Calu3 (cell line): ENCODE measurements at regions not wholly inside any gene's neighbourhood (a gene's known extent, or its start where the extent isn't known, plus 50 kb on each side); places are given as distances from the start of the nearest gene placed in this dataset.

Experiments used
- BruUV-seq: library from RNA; stranded (reverse); fragments of 400-500 nt; replicated peaks from 2 replicates; lab custom pipeline; 2021; lab: Mats Ljungman, UMichigan
- CTCF ChIA-PET: fragments of 300-600 bp; sonication (Branson Sonifier 250); formaldehyde crosslinking; loops from one replicate; lab custom pipeline; 2022; ENCODE audit warnings: antibody characterized with exemption; lab: Charles Lee
- DNase-seq: peaks from one replicate; pipeline ENCODE4 v3.0.0; 2022
- H3K27ac Mint-ChIP-seq: one replicate; pipeline ENCODE4 v1.8.0; 2022; ENCODE audit warnings: mixed read lengths; ENCODE audit not compliant: unreplicated experiment
- H3K27me3 Mint-ChIP-seq: one replicate; pipeline ENCODE4 v1.8.0; 2022; ENCODE audit warnings: mixed read lengths; ENCODE audit not compliant: unreplicated experiment
- H3K36me3 Mint-ChIP-seq: one replicate; pipeline ENCODE4 v1.8.0; 2022; ENCODE audit warnings: mild to moderate bottlenecking, moderate library complexity, mixed read lengths; ENCODE audit not compliant: insufficient read depth, unreplicated experiment
- H3K4me1 Mint-ChIP-seq: one replicate; pipeline ENCODE4 v1.8.0; 2022; ENCODE audit warnings: mild to moderate bottlenecking, low read depth, mixed read lengths; ENCODE audit not compliant: unreplicated experiment
- H3K4me3 Mint-ChIP-seq: one replicate; pipeline ENCODE4 v1.8.0; 2022; ENCODE audit warnings: mild to moderate bottlenecking, low read depth, moderate library complexity, mixed read lengths; ENCODE audit not compliant: unreplicated experiment
- H3K9me3 Mint-ChIP-seq: one replicate; pipeline ENCODE4 v1.8.0; 2022; ENCODE audit warnings: low read depth, mixed read lengths; ENCODE audit not compliant: unreplicated experiment
- intact Hi-C: fragments of 100-400 bp; cut with micrococcal nuclease; formaldehyde crosslinking; loops from one replicate; pipeline ENCODE4 v1.10.0; 2022; ENCODE audit not compliant: unreplicated experiment
- TF ChIP-seq, protein P1 (sequence below): fragments of 200-600 bp; IDR thresholded peaks from one replicate; pipeline ENCODE4 v1.8.0; 2022; ENCODE audit warnings: antibody characterized with exemption; ENCODE audit not compliant: unreplicated experiment

DNA sequence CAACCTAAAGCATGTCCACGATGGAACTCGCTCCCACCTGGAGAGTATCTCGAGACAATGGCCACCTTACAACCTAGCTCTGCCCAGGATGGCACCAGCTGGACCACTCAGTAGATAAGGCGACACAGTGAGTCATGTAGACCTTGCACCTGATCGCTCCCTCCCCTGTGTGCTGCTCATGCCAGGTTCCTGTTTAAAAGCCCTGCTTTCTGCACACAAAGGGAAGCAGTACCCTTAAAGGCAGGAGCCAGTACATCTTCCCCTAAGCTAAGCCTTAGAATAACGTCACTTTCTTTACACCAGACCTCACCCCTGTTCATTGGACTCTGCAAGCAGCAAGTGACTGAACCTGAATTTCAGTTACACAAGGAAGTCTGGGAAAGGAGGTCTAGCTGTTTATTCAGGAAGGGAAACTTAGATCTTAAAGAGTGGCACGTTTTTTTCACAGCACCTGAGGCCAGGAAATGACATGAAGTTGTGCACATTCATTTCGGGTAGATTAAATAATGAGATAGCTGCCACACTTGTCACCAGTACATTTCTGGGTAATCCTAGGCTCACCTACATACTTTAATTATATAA, 117.9 kb downstream of the MTPAP start:
- Mint-ChIP-seq H3K4me1 (peaks cover 13% of the 10 kb centered on the region), H3K4me3 (no peak overlapping the region), H3K27me3 (no peaks in the 10 kb centered on the region), H3K36me3 (no peaks in the 10 kb centered on the region), H3K9me3 (no peaks in the 10 kb centered on the region), H3K27ac (peak overlapping the region; percentile 0)
- BruUV-seq, result no TSS peak
- intact Hi-C loops, result no loop called here
- TF ChIP-seq, protein P1, sequence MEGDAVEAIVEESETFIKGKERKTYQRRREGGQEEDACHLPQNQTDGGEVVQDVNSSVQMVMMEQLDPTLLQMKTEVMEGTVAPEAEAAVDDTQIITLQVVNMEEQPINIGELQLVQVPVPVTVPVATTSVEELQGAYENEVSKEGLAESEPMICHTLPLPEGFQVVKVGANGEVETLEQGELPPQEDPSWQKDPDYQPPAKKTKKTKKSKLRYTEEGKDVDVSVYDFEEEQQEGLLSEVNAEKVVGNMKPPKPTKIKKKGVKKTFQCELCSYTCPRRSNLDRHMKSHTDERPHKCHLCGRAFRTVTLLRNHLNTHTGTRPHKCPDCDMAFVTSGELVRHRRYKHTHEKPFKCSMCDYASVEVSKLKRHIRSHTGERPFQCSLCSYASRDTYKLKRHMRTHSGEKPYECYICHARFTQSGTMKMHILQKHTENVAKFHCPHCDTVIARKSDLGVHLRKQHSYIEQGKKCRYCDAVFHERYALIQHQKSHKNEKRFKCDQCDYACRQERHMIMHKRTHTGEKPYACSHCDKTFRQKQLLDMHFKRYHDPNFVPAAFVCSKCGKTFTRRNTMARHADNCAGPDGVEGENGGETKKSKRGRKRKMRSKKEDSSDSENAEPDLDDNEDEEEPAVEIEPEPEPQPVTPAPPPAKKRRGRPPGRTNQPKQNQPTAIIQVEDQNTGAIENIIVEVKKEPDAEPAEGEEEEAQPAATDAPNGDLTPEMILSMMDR, result no peak
- DNase-seq, result peak; percentile 32
- CTCF ChIA-PET, result interaction anchor here (0.6 to 1.1 kb wide), 3 partner anchors 10 to 20 kb away, joined by 3 to 8 read pairs (median 3); no protein-coding TSS in a partner anchor

DNA sequence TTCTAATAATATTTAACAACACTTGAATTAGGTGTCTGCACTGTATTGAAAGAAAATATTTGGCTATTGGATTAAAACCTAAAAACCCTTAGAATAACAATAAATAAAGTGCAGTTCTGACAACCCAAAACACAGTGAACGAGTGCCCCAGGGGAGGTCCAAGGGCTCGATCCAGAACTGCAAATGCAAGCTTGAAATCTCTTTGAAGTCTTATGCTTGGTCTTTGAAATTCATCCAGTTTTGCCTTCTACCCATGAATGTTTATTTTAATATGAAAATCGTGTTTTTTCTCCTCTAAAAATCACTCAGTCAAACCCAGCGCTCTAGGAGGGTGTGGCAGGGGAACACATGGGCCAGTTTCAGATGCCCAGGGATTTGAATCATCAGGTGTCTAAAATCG, 119.5 kb downstream of the MTPAP start:
- intact Hi-C loops, result loop anchor here (10.0 kb wide), 1 partner anchor 305 kb away; no protein-coding TSS in a partner anchor
- H3K4me1 Mint-ChIP-seq, result peaks cover 13% of the 10 kb centered on the region
- H3K9me3 Mint-ChIP-seq, result no peaks in the 10 kb centered on the region
- no peaks in the 10 kb centered on the region for H3K36me3 Mint-ChIP-seq
- TF ChIP-seq, protein P1, result no peak
- DNase-seq, result no peak
- H3K27me3 Mint-ChIP-seq, result no peaks in the 10 kb centered on the region
- no peak overlapping the region for H3K4me3 Mint-ChIP-seq
- no TSS peak for BruUV-seq
- H3K27ac Mint-ChIP-seq, result no peak overlapping the region
- CTCF ChIA-PET, result no interaction called here

DNA sequence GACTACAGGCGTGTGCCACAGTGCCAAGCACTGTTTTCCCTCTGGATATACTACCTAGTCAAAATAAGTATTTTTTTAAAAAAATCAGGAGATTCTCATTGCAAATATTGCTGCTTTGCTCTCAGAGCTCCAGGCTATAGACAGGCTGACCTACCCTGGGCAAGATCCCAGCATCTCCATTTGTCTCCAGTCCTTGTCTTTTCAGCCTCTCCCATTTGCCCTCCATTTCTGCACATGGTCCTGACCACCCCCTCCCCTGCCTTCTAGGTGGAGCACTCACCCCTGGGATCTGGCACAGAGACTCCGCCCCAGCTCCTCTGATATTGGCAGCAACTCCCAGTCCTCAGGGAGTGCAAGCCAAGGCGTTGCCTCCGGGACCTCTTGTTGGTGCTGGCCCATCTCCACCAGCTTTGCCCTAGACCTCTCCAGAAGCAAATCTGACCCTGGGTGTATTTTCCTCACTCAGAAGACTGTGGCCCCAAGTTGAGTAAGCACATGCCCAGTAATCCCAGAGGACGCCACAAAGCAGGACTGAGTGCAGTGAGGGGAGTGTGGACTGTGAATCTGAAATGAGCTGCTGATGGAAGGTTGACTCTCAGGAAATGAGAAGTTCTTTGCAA, 120.6 kb downstream of the MTPAP start:
- CTCF ChIA-PET, result no interaction called here

DNA sequence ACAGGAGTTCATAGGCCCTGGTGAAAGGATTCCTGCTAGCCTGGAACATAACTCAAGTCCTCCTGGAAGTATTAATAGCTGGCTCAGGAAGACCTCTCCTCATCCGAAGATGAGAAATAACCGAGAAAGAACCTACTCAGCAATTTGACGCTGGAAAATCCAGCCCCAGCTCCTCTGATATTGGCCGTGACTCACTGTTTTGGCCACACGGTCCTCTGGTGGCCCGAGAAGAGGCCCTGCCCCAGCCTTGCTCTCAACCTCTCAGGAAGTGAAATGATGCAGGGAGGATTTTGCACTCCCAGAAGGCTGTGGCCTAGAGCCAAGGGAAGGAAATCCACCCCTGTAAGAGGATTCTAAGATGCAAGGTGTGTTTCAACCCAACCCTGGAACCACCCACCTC, 121.6 kb downstream of the MTPAP start:
- TF ChIP-seq, protein P1, result no peak
- no peak for DNase-seq
- no TSS peak for BruUV-seq
- Mint-ChIP-seq H3K4me3 (no peak overlapping the region), H3K27me3 (peaks cover 14% of the 10 kb centered on the region), H3K27ac (no peak overlapping the region), H3K9me3 (no peaks in the 10 kb centered on the region), H3K4me1 (peaks cover 13% of the 10 kb centered on the region), H3K36me3 (no peaks in the 10 kb centered on the region)
- intact Hi-C loops, result loop anchor here (10.0 kb wide), 1 partner anchor 303 kb away; no protein-coding TSS in a partner anchor
- CTCF ChIA-PET, result interaction anchor here (0.7 kb wide), 1 partner anchor 9 kb away, joined by 3 read pairs; no protein-coding TSS in a partner anchor

More for the DNA sequence above, 120.6 kb downstream of the MTPAP start:
- intact Hi-C loops, result loop anchor here (10.0 kb wide), 1 partner anchor 304 kb away; no protein-coding TSS in a partner anchor
- Mint-ChIP-seq H3K27ac (no peak overlapping the region), H3K27me3 (peaks cover 6% of the 10 kb centered on the region), H3K9me3 (no peaks in the 10 kb centered on the region), H3K4me3 (no peak overlapping the region), H3K36me3 (no peaks in the 10 kb centered on the region), H3K4me1 (peaks cover 13% of the 10 kb centered on the region)
- TF ChIP-seq, protein P1, result no peak
- BruUV-seq, result no TSS peak
- DNase-seq, result no peak
